ENCODE measurements at regions not wholly inside any gene's neighbourhood (a gene's known extent, or its start where the extent isn't known, plus 50 kb on each side); places are given as distances from the start of the nearest gene placed in this dataset.

DNA sequence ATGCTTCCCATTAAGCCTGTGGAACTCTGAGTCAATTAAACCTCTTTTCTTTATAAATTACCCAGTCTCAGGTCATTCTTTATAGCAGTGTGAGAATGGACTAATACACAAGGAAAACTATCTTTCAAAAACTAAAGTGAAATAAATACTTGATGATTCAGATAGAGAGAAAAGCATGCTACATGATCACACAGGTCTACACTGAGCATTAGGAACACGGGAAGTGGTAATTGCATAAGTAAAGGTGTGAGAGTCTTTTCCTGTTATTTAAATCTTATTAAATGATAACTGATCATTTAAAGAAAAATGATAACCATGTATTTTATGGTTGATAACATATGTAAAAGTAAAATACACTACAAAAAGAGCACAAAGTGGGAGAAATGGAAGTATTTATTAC is 812.0 kb upstream of the RAB6C start:
- no peak overlapping the region for H3K27ac ChIP-seq
- no peak overlapping the region for H3K4me3 ChIP-seq
- DNase-seq (ENCODE audit: low spot score) = no peak
- TF ChIP-seq CTCF (IDR thresholded peaks at IDR 0.05) = no peak

GRCh38 chr2:129170570-129170969 is 808.9 kb upstream of the RAB6C start:
- DNase-seq (ENCODE audit: low spot score) = no peak
- Histone ChIP-seq H3K27ac (no peak overlapping the region), H3K4me3 (no peak overlapping the region)
- no peak for TF ChIP-seq CTCF (IDR thresholded peaks at IDR 0.05)

GRCh38 chr2:129174143-129174542 is 805.3 kb upstream of the RAB6C start:
- no peak for TF ChIP-seq CTCF (IDR thresholded peaks at IDR 0.05)
- no peak overlapping the region for H3K27ac ChIP-seq
- no peak for DNase-seq (ENCODE audit: low spot score)
- H3K4me3 ChIP-seq = no peak overlapping the region

DNA sequence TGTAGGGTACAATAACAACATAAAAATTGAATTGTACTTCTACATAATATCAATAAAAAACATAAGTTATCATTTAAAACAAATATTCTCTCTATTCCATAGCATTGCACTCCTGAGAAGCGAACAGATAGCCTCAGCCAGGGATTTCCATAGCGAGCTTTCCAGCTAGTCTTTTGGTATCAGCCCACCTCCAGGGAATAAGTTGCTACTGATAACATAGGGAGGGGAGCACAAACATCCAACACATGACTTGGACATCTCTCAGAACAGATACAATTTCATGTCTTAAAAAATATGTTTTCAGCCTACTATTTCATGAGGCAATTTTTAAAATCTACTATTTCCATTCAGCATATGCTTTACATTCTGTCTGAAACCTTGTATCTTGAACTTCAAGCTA is 804.4 kb upstream of the RAB6C start:
- Histone ChIP-seq H3K27ac (no peak overlapping the region), H3K4me3 (no peak overlapping the region)
- TF ChIP-seq CTCF (IDR thresholded peaks at IDR 0.05) = no peak
- no peak for DNase-seq (ENCODE audit: low spot score)

GRCh38 chr2:129176375-129176774 is 803.1 kb upstream of the RAB6C start:
- DNase-seq (ENCODE audit: low spot score) = no peak
- no peak overlapping the region for H3K4me3 ChIP-seq
- no peak overlapping the region for H3K27ac ChIP-seq
- TF ChIP-seq CTCF (IDR thresholded peaks at IDR 0.05) = no peak

GRCh38 chr2:129178356-129178755 is 801.1 kb upstream of the RAB6C start:
- TF ChIP-seq CTCF (IDR thresholded peaks at IDR 0.05) = no peak
- Histone ChIP-seq H3K27ac (no peak overlapping the region), H3K4me3 (no peak overlapping the region)
- DNase-seq (ENCODE audit: low spot score) = no peak

- no peak for TF ChIP-seq CTCF (IDR thresholded peaks at IDR 0.05)
- H3K27ac ChIP-seq = no peak overlapping the region
- DNase-seq (ENCODE audit: low spot score) = no peak
- no peak overlapping the region for H3K4me3 ChIP-seq
Measured at GRCh38 chr2:129179199-129179598, 800.3 kb upstream of the RAB6C start.

All from coronary artery (tissue), 2 donors.